Stomach (tissue), 4 donors: ENCODE measurements at regions not wholly inside any gene's neighbourhood (a gene's known extent, or its start where the extent isn't known, plus 50 kb on each side); places are given as distances from the start of the nearest gene placed in this dataset.

Source experiments
- CTCF ChIP-seq, 7 experiments: fragments of 450-650 bp in 4 of 7; fragments of 200-600 bp in 3 of 7; sonication (generic) in 3 of 7; IDR thresholded peaks; one replicate each; pipeline ENCODE4 v1.5.1; 2016 to 2019; ENCODE audit warnings: antibody characterized with exemption in 7 of 7, control low read depth in 2 of 7, mild to moderate bottlenecking in 1 of 7
- EP300 ChIP-seq: sonication (generic); formaldehyde crosslinking; IDR thresholded peaks from one replicate; pipeline ENCODE4 v1.6.1; 2017; ENCODE audit warnings: antibody characterized with exemption
- POLR2A ChIP-seq, 4 donors: fragments of 450-650 bp; IDR thresholded peaks; one replicate each; pipeline ENCODE4 v1.6.1; 2016; ENCODE audit warnings: antibody characterized with exemption in 4 of 4, control low read depth in 2 of 4, mild to moderate bottlenecking in 1 of 4, moderate library complexity in 1 of 4
- POLR2AphosphoS5 ChIP-seq, 3 donors: sonication (generic); formaldehyde crosslinking; IDR thresholded peaks; one replicate each; pipeline ENCODE4 v1.6.1; 2016; ENCODE audit warnings: antibody characterized with exemption in 3 of 3

- no peak for TF ChIP-seq CTCF (IDR thresholded peaks at IDR 0.05)
- TF ChIP-seq POLR2A (IDR thresholded peaks at IDR 0.05) = no peak
- TF ChIP-seq EP300 = no peak
- no peak for TF ChIP-seq POLR2AphosphoS5 (IDR thresholded peaks at IDR 0.05)
These were observed 125.8 kb downstream of the RAB11FIP2 start for GRCh38 chr10:117920956-117921355.
